LNCaP clone FGC (cell line): ENCODE measurements at regions not wholly inside any gene's neighbourhood (a gene's known extent, or its start where the extent isn't known, plus 50 kb on each side); places are given as distances from the start of the nearest gene placed in this dataset.

Source experiments
- DNase-seq: peaks from one replicate; pipeline ENCODE4 v3.0.0-alpha.2; 2011; ENCODE audit warnings: low read depth
- H3K4me3 ChIP-seq: 2 replicates; pipeline ENCODE4 v1.5.1; 2011; ENCODE audit warnings: mild to moderate bottlenecking, low read depth, low read length, control low read depth
- TF ChIP-seq, protein P1 (sequence below): IDR thresholded peaks from 2 replicates; pipeline ENCODE4 v1.5.1; 2012; ENCODE audit warnings: mild to moderate bottlenecking; ENCODE audit not compliant: control insufficient read depth, insufficient read depth; ENCODE audit errors: extremely low read depth

DNA sequence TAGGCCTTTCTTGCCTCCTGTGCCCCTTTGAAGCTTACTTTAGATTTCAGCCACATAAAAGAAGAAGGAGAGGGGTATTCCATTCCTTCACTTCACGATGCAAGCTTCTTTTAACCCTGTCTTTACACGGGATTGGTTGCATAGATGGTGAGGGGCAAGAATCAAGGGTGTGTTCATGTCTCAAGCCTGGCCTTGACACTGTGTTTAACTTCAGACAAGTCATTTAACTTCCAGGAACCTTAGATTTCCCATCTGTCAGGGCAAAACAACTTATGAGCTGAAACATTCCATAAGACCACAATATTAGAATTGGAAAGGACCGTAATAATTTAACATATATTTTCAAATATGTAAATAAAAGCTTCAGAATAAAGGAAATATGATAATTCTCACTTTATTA lies 344.5 kb downstream of the MFSD1 start:
- TF ChIP-seq, protein P1, sequence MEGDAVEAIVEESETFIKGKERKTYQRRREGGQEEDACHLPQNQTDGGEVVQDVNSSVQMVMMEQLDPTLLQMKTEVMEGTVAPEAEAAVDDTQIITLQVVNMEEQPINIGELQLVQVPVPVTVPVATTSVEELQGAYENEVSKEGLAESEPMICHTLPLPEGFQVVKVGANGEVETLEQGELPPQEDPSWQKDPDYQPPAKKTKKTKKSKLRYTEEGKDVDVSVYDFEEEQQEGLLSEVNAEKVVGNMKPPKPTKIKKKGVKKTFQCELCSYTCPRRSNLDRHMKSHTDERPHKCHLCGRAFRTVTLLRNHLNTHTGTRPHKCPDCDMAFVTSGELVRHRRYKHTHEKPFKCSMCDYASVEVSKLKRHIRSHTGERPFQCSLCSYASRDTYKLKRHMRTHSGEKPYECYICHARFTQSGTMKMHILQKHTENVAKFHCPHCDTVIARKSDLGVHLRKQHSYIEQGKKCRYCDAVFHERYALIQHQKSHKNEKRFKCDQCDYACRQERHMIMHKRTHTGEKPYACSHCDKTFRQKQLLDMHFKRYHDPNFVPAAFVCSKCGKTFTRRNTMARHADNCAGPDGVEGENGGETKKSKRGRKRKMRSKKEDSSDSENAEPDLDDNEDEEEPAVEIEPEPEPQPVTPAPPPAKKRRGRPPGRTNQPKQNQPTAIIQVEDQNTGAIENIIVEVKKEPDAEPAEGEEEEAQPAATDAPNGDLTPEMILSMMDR: no peak
- DNase-seq: no peak
- no peak overlapping the region for H3K4me3 ChIP-seq

DNA sequence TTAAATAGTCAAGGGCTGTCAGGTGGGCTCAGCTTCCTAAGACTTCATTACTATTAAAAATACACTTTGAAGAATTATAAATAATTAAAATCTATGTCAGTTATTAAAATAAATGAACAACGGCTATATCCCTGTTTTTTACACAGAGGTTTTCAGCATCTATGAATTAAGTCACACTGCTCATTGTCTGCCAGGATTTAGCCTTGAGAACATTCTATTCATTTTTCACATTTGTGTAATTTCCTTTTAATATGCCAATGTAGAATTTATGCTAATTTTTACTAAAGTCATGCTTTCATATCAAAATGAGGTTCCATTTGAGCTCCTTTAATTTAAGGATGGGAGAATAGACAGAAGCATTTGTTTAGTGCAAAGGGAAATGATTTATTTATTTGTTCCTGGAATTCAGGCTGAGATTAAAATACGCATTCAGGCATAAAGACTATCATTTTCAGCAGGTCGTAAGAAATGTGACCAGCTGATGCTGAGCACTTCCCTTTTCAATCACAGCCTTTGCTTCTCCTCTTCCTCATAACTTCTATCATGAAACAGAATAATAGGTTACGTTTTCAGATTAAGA lies 345.1 kb downstream of the MFSD1 start:
- TF ChIP-seq, protein P1: no peak
- DNase-seq: no peak
- no peak overlapping the region for H3K4me3 ChIP-seq

DNA sequence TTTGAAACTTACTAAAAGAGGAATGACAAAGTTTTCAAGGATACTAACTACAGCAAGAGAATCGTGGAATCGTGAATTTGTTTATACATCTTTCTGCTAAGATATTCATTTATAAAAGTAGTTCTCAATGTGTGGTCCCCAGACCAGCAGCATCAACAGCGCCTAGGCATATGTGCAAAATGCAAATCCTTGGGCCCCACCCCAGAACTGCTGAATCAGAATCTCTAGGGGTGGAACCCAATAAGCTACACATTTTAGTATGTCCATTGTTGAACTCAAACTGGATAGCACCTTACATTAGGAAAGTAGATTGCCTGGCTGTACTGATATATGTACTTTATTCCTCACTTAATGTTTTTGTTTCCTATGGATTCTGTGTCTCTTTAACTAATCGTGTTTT lies 346.0 kb downstream of the MFSD1 start:
- TF ChIP-seq, protein P1: no peak
- DNase-seq: no peak

DNA sequence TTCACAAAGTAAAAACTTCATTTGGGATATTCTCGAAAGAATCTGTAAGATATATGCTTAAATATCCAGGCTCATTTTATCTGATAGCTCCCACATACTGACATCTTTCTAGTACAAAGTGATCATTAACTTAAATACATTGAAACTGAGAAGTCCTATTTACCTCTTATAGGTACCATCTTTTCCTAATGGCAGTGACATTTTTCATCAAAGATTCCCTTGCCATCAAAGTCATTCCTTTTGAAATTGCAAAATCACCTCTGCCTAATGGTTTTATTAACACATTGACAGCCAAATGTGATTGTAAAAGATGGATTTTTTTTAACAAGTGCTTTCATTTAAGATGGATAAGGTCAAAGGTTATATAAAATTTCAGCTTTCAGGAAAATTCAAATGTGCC lies 346.6 kb downstream of the MFSD1 start:
- DNase-seq: no peak
- H3K4me3 ChIP-seq: no peak overlapping the region
- TF ChIP-seq, protein P1: no peak

More for the DNA sequence above, 346.0 kb downstream of the MFSD1 start:
- no peak overlapping the region for H3K4me3 ChIP-seq

DNA sequence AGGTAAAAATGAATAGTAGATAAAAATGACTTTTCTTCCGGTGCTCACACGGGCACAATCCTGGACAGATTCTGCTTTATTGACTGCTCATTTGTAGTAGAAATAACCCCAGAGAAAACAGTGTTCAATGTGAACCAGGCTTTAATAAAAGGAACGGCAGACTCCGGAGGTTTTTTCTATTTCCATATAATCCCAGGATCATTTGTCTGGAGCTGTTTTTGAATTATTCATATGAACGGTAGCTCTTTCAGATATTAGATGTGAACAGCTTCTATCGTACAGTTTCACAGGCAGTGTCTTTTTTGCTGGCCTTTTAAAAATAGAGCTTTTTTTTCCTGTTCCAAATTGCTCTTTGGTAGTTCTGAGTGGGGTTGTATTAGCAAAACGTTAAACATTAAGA lies 347.3 kb downstream of the MFSD1 start:
- TF ChIP-seq, protein P1: no peak
- DNase-seq: no peak
- no peak overlapping the region for H3K4me3 ChIP-seq

DNA sequence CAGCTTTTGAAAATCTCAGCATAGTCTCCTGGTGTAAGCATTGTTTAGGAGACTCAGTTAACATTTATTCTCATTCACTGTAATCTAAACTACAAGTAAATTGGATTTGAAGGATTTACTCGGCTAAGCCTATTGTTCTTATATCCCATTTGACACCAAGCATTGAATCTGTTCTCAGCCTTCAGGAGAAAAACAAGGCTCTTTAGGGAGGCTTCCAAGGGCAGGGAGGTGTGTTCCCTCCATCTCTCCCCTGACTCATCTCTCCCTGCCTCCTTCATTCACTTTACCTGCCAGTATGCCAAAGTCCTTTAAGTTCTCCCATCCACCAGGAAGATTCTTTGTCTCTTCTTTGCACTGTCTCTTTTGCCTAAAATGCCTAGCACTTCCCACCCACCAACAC lies 347.8 kb downstream of the MFSD1 start:
- no peak overlapping the region for H3K4me3 ChIP-seq
- TF ChIP-seq, protein P1: no peak
- DNase-seq: no peak

DNA sequence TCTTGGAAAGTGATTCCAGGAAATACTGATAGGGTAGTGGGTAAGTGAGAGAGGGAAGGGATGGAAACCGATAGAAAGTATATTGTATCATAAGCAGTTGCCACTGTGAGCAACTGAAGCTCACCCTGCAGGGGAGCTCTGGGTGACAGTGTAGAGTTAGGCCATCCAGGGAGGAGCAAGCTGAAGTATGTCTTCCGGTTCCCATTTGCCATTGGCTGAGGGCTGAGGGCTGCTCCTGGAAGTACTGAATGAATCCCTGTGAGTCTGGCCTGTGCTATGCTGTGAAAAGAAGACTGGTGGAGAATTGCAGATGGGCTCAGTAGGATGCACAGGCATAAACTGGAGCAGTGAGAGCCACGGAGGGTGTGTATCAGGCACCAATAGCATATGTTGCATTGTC lies 348.3 kb downstream of the MFSD1 start:
- DNase-seq: no peak
- H3K4me3 ChIP-seq: no peak overlapping the region
- TF ChIP-seq, protein P1: no peak
